Omental fat pad (tissue), 3 donors: ENCODE measurements at regions not wholly inside any gene's neighbourhood (a gene's known extent, or its start where the extent isn't known, plus 50 kb on each side); places are given as distances from the start of the nearest gene placed in this dataset.

ENCODE experiments used
- ATAC-seq: fragments of 150-250 bp; one replicate; pipeline ENCODE4 v1.9.1; 2016; ENCODE audit warnings: mild to moderate bottlenecking, moderate library complexity; ENCODE audit not compliant: low FRiP score
- DNase-seq: peaks from one replicate; pipeline ENCODE4 v3.0.0-alpha.2; 2019; ENCODE audit warnings: low spot score
- CTCF ChIP-seq, 3 donors: fragments of 450-650 bp; IDR thresholded peaks; one replicate each; pipeline ENCODE4 v1.5.1; 2016 to 2017; ENCODE audit warnings: antibody characterized with exemption in 3 of 3, mild to moderate bottlenecking in 3 of 3, moderate library complexity in 2 of 3

- no peak for TF ChIP-seq CTCF (IDR thresholded peaks at IDR 0.05)
- no peak for ATAC-seq
- no peak for DNase-seq
These were observed 83.5 kb upstream of the ADGRL2 start for GRCh38 chr1:81717230-81717629.

- ATAC-seq (no peak), DNase-seq (no peak)
- no peak for TF ChIP-seq CTCF (IDR thresholded peaks at IDR 0.05)
These were observed 85.3 kb upstream of the ADGRL2 start for GRCh38 chr1:81715391-81715790.

GRCh38 chr1:81714636-81715035 is 86.1 kb upstream of the ADGRL2 start:
- TF ChIP-seq CTCF (IDR thresholded peaks at IDR 0.05), result no peak
- DNase-seq, result no peak
- no peak for ATAC-seq

- ATAC-seq, result no peak
- no peak for TF ChIP-seq CTCF (IDR thresholded peaks at IDR 0.05)
These were observed 88.3 kb upstream of the ADGRL2 start for GRCh38 chr1:81712425-81712824.

GRCh38 chr1:81710857-81711256 is 89.9 kb upstream of the ADGRL2 start:
- ATAC-seq, result no peak
- DNase-seq, result no peak
- no peak for TF ChIP-seq CTCF (IDR thresholded peaks at IDR 0.05)

More at GRCh38 chr1:81712425-81712824, 88.3 kb upstream of the ADGRL2 start:
- DNase-seq, result no peak

GRCh38 chr1:81708250-81708649 is 92.5 kb upstream of the ADGRL2 start:
- ATAC-seq, result no peak
- DNase-seq, result no peak
- TF ChIP-seq CTCF (IDR thresholded peaks at IDR 0.05), result no peak

GRCh38 chr1:81706650-81707435 is 93.9 kb upstream of the ADGRL2 start:
- no peak for DNase-seq
- TF ChIP-seq CTCF (IDR thresholded peaks at IDR 0.05), result no peak

More at GRCh38 chr1:81706650-81707435, 93.9 kb upstream of the ADGRL2 start:
- peak; percentile 76 for ATAC-seq
